Mononuclear cell (primary cell): ENCODE measurements at regions not wholly inside any gene's neighbourhood (a gene's known extent, or its start where the extent isn't known, plus 50 kb on each side); places are given as distances from the start of the nearest gene placed in this dataset.

Source experiments
- H3K27me3 ChIP-seq: 2 replicates; pipeline ENCODE4 v1.6.0; 2011; ENCODE audit warnings: low read length, control low read depth; ENCODE audit not compliant: insufficient read depth
- H3K4me1 ChIP-seq: 2 replicates; pipeline ENCODE4 v1.5.1; 2011; ENCODE audit warnings: mild to moderate bottlenecking, low read length, control low read depth; ENCODE audit not compliant: insufficient read depth
- H3K4me3 ChIP-seq: 2 replicates; pipeline ENCODE4 v1.5.1; 2011; ENCODE audit warnings: mild to moderate bottlenecking, low read length, moderate library complexity
- H3K9me3 ChIP-seq: 2 replicates; pipeline ENCODE4 v1.5.1; 2011; ENCODE audit warnings: low read depth, mild to moderate bottlenecking, control low read depth, low read length

DNA sequence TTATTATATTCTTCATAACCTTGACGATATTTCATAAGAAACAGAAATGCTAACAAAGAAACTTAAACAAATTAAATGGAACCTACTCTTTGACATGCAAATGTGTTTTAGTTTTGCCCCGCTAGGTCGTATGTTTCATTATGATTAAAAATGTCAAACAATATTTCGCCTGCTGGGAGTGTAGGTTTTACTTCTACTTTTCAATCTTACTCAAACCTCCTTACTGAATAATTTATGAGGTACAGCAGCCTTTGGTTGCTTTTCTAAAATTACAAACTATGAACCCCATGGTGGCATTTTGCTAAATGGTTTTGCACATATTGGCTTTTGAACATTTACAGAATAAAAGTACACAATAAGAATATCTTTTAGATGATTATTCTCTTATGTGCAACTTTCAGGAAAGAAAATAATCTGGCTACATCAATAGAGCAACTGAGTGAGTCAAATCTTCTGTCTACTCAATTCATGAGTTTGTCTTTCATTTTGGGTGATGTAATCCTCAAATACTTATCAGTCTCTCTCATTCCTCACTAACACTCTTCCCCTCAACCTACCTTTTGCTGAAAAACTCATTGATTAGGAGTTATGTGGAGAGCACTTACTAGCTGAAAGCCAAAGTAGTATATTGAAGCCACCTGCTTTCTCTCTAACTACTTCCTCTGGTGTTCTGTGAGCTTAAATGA, 1226.4 kb downstream of the XPNPEP1 start:
- H3K9me3 ChIP-seq: no peaks in the 10 kb centered on the region
- H3K4me3 ChIP-seq: no peak overlapping the region
- H3K4me1 ChIP-seq: no peaks in the 10 kb centered on the region
- H3K27me3 ChIP-seq: no peaks in the 10 kb centered on the region

DNA sequence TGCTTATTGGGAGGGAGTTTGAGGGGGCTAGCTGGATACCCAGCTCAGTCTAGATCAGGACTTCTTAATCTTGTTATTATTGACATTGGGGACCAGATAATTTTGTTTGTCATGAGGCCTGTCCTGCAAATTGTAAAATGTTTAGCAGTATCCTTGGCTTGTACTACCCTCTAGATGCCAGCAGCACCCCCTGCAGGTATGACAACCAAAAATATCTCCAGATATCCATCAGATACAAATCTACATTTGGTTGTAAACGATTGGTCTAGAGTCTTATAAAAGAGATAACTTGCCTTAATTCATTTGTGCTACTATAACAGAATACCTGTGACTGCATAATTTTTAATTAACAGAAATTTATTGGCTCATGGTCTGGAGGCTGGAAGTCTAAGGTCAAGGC, 1232.2 kb downstream of the XPNPEP1 start:
- H3K4me3 ChIP-seq: no peak overlapping the region
- H3K4me1 ChIP-seq: no peaks in the 10 kb centered on the region
- H3K9me3 ChIP-seq: no peaks in the 10 kb centered on the region
- no peaks in the 10 kb centered on the region for H3K27me3 ChIP-seq

DNA sequence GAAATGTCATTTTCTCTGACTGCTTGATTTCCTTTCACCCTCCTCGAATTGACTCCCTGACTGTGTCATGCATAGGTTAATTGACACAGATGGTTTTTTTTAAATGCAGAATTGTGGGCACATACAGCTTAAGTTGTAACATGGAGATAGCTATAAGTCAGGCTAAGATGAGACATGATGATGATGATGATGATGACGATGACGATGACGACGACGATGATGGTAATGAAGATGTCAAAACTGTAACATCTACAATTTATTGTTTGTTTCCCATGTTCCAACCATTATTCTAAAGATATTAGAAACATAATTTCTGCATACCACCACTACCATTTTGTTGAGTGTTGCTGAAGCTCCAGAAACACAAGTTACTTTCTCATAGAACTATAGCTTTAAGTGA, 1232.8 kb downstream of the XPNPEP1 start:
- Histone ChIP-seq H3K4me1 (no peaks in the 10 kb centered on the region), H3K27me3 (no peaks in the 10 kb centered on the region), H3K4me3 (no peak overlapping the region), H3K9me3 (no peaks in the 10 kb centered on the region)

DNA sequence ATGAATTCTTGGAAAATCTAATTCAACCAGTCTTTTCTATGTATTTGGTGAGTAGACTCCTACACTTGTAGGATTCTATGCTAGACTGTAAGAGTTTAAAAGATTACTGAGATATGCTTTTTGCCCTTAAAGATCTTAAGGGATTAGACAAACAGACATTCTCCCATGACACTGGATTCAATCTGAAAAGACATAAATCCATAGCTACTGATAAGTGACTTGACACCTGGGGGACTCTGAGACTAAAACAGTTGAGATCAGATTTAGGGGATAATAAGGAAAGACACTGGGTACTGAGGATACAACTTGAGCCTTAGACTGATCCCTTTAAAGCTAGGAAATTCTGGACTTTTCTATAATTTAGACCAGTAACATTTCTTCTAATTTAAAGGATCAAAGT, 1233.4 kb downstream of the XPNPEP1 start:
- no peaks in the 10 kb centered on the region for H3K9me3 ChIP-seq
- no peaks in the 10 kb centered on the region for H3K4me1 ChIP-seq
- H3K27me3 ChIP-seq: no peaks in the 10 kb centered on the region
- no peak overlapping the region for H3K4me3 ChIP-seq

DNA sequence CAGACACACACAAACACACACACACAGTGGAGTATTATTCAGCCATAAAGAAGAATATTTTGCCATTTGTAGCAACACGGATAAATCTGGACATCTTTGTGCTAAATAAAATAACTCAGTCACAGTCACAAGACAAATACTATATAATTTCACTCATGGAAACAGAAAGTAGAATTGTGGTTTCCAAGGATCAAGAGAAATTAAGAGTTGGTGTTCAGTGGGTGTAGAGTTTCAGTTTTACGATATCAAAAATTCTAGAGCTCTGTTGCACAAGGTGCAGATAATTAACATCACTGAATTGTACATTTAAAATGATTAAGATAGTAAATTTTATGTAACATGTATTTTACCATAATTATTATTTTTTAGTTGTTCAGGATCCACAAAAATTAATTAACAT, 1235.0 kb downstream of the XPNPEP1 start:
- H3K4me3 ChIP-seq: no peak overlapping the region
- no peaks in the 10 kb centered on the region for H3K27me3 ChIP-seq
- H3K4me1 ChIP-seq: no peaks in the 10 kb centered on the region
- H3K9me3 ChIP-seq: no peaks in the 10 kb centered on the region

DNA sequence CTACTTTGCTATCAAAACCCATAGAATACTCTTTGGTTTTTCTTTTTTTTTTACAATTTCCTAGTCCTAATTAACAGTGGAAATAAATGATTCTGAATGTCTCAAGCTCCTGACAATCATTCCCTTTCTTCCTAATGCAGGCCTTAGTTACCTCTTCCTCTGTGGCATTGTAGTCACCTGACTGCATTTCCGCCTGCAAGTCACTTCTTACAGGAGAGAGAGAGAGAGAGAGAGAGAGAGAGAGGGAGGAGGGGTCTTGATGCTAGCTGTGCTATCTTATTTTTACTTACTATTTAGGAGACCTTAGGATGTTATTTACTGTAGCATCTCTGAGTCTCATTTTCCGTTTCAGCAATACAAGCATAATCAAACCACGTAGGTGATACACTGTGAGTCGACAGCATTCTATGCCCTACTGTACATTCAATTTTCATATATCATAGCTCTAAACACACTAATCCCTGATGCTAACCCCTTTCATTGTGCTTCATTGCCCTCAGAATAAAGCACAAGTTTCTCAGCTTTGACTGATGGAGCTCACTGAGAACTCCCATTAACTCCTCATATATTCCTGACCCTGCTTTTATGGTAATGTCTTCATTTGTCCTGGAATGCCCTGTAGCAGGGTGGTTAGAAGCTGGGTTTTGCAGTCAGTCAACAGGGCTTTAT, 1237.3 kb downstream of the XPNPEP1 start:
- Histone ChIP-seq H3K4me3 (no peak overlapping the region), H3K9me3 (no peaks in the 10 kb centered on the region), H3K27me3 (no peaks in the 10 kb centered on the region), H3K4me1 (no peaks in the 10 kb centered on the region)

DNA sequence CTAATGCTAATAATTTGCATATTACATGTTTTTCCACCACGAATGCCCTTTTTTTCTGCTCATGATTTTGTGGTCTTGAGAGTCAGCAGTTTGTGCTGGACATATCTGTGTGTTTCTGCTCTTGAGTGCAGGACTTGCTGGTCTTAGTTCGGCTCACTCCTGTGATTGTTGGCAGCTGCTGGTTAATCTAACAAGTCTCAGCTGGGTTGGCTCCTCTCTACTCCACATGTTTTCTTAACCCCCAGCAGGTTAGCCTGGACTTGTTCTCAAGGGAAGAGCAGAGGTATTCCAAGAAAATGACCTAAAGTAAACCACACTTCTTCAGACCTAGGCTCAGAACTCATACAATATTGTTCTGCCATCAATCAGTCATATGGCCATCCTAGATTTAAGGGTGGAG, 1238.9 kb downstream of the XPNPEP1 start:
- Histone ChIP-seq H3K27me3 (no peaks in the 10 kb centered on the region), H3K9me3 (no peaks in the 10 kb centered on the region), H3K4me1 (no peaks in the 10 kb centered on the region), H3K4me3 (no peak overlapping the region)

DNA sequence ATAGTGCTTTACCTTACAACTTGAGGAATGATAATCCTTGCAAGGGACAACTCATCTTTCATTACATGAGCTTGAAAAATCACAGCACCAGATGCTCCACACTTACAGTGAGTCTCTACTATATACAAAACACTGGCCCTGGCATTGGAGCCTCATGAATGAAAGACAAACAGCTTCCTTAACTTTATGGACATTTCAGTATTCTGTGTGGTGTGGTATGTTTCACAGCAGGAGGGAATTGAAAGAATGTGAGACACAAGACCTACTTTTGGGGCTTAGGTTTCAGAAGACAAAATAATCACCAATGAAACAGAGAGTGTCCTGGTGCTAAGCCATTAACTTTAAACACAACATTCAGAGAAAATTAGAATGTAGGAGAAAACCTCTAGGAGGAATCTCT, 1249.6 kb downstream of the XPNPEP1 start:
- no peaks in the 10 kb centered on the region for H3K27me3 ChIP-seq
- no peaks in the 10 kb centered on the region for H3K4me1 ChIP-seq
- H3K9me3 ChIP-seq: no peaks in the 10 kb centered on the region
- no peak overlapping the region for H3K4me3 ChIP-seq

DNA sequence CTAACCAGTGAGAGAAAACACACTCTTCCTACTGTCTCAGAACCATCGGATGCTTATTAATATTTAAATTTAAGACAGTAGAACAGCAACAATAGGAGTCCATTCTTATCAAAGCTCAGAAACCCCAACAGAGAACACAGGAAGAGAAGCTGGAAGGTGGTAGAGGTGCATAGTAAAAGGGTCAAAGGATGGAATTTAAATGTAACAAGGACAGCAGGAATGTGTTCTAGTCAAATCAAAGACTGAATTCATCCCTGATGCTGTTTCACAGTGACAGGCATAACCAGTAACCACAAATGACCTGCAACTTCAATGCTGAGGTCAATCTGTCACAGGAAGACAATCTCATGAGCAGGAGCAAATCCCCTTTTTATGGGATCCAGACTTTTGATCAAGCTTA, 1259.7 kb downstream of the XPNPEP1 start:
- no peak overlapping the region for H3K4me3 ChIP-seq
- H3K4me1 ChIP-seq: no peaks in the 10 kb centered on the region
- H3K27me3 ChIP-seq: no peaks in the 10 kb centered on the region
- no peaks in the 10 kb centered on the region for H3K9me3 ChIP-seq

DNA sequence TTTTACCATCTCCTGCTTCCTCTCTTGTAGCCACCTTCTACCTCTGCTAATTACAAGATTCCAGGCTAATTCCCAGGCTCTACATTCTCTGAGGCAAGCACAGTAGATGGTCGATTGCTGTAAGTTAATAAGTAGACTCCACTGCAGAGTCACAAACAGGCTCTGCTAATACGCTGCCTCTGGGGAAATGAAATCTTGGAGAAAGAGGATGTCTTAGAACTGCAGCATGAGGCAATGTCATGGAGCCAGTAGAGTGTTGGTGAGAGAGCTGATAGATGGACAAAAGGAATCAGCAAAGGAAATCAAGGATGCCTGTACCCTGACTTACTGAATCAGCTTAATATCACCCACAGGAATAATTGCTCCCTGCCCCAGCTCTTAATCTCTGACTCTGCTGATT, 1260.3 kb downstream of the XPNPEP1 start:
- Histone ChIP-seq H3K4me1 (no peaks in the 10 kb centered on the region), H3K9me3 (no peaks in the 10 kb centered on the region), H3K27me3 (no peaks in the 10 kb centered on the region), H3K4me3 (no peak overlapping the region)

DNA sequence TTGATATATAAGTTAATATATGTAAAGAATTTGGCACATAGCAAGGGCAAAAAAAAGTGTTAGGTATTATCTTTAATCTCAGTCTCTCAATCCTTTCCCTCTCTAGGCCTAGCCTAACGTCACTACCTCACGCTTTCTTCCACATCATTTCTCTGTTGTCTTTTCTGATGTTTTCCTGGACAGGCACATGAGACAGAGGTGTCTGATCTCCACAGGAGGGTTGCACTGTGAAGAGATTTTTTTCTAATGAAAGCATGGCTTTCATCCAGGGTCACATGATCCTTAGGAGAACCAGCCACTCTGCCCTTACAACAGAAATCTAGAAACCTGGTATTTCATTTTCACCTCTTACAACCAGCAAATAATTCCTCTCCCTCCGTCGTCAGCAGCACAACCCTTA, 1268.3 kb downstream of the XPNPEP1 start:
- Histone ChIP-seq H3K27me3 (no peaks in the 10 kb centered on the region), H3K4me3 (no peak overlapping the region), H3K9me3 (no peaks in the 10 kb centered on the region), H3K4me1 (no peaks in the 10 kb centered on the region)

DNA sequence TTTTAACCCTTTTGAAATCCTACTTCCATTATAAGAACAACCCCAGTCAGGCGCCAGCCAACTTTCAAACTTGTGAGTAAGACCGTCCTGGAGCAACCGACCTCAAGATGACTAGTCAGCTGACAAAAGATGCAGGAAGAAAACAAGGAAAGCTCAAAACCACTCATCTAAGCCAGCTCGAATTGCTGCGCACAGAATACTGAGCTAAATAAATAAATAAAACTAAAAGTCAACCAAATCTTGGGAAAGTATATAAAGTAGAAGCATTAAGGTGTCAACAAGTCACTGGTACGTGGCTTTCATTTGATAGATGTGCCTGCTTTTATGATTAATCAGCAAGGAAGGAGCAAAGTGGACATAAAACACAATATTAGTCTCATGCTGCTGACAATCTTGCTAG, 1269.8 kb downstream of the XPNPEP1 start:
- no peaks in the 10 kb centered on the region for H3K27me3 ChIP-seq
- H3K4me3 ChIP-seq: no peak overlapping the region
- H3K4me1 ChIP-seq: no peaks in the 10 kb centered on the region
- no peaks in the 10 kb centered on the region for H3K9me3 ChIP-seq

DNA sequence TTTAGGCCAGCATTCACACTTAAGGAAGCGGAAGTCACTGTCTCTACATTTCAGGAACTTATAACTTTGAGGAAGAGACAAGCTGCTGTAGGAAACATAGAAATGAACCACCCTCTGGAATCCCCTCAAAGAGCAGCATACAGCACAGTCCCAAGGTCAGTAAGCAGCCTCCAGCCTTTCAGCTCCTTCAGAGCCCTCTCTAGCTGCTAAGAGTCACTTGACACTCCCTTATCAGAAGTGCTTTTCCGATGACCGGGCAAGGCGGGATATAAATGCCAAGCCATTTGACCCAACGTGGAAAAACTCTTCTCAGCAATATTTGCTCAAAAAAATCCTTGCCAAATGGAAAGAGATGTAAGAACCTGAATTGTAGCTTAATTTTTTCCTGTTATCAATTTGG, 1284.3 kb downstream of the XPNPEP1 start:
- no peak overlapping the region for H3K4me3 ChIP-seq
- no peaks in the 10 kb centered on the region for H3K27me3 ChIP-seq
- no peaks in the 10 kb centered on the region for H3K9me3 ChIP-seq
- H3K4me1 ChIP-seq: no peaks in the 10 kb centered on the region

DNA sequence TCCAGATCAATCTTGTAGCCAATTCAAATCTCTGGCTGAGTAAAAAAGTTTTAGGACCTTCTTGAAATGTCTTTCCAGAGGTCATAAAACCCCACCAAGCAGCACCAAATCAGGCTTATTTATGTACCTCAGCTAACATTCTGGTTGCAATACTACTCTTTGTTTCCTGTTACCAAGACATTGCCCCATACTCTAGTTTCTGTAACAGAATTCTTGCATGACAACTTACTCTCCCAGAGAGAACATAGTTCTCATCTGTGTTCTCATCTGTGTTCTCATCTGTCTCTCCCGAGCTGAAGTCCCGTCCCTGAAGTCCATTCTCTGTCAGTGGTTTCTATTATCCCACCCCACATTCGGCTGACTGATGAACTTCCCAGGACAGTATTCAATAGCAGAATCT, 1285.1 kb downstream of the XPNPEP1 start:
- Histone ChIP-seq H3K4me1 (no peaks in the 10 kb centered on the region), H3K27me3 (no peaks in the 10 kb centered on the region), H3K9me3 (no peaks in the 10 kb centered on the region), H3K4me3 (no peak overlapping the region)

DNA sequence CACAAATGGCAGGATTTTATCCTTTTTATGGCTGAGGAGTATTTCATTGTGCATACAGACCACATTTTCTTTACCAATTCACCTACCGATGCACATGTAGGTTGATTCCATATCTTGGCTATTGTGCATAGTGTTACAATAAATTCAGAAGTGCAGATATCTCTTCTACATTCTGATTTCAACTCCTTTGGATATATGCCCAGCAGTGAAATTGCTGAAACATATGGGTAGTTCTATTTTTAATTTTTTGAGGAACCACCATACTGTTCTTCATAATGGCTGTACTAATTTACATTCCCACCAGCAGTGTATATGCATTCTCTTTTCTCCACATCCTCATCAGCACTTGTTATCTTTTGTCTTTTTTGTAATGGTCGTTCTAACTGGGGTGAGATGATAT, 1290.3 kb downstream of the XPNPEP1 start:
- H3K4me1 ChIP-seq: no peaks in the 10 kb centered on the region
- no peak overlapping the region for H3K4me3 ChIP-seq
- H3K9me3 ChIP-seq: no peaks in the 10 kb centered on the region
- no peaks in the 10 kb centered on the region for H3K27me3 ChIP-seq

DNA sequence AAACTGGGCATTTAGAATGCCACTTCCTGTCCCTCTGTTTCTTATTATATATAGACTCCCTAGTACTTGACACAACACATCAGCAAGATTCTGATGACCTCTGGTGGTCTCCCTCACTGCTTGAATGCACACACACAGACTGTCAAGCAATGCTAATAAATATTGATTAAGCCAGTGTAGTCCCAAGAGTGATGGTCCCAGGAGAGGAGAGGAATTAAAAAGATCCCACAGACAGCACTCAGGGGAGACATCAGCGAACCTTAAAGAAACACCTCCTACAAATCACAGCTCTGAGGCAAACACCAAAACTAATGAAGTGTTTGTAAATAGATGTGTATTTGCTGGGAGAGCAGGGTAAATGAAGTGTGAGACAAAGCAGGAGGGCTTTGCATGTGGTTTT, 1291.2 kb downstream of the XPNPEP1 start:
- H3K4me1 ChIP-seq: no peaks in the 10 kb centered on the region
- no peaks in the 10 kb centered on the region for H3K9me3 ChIP-seq
- no peak overlapping the region for H3K4me3 ChIP-seq
- H3K27me3 ChIP-seq: no peaks in the 10 kb centered on the region
